ENCODE measurements at regions not wholly inside any gene's neighbourhood (a gene's known extent, or its start where the extent isn't known, plus 50 kb on each side); places are given as distances from the start of the nearest gene placed in this dataset.

GRCh38 chr2:128788636-128789220 is 470.1 kb upstream of the HS6ST1 start:
- DNase-seq, result no peak

- DNase-seq, result no peak
Observed at GRCh38 chr2:128789221-128789620, 470.6 kb upstream of the HS6ST1 start.

- DNase-seq, result no peak
Observed at GRCh38 chr2:128789776-128790455, 471.2 kb upstream of the HS6ST1 start.

GRCh38 chr2:128790541-128791001 is 471.9 kb upstream of the HS6ST1 start:
- DNase-seq, result no peak

GRCh38 chr2:128791120-128791984 is 472.7 kb upstream of the HS6ST1 start:
- no peak for DNase-seq

GRCh38 chr2:128791985-128792320 is 473.3 kb upstream of the HS6ST1 start:
- DNase-seq, result no peak

- DNase-seq, result no peak
Observed at GRCh38 chr2:128792476-128793054, 473.9 kb upstream of the HS6ST1 start.

- no peak for DNase-seq
Observed at GRCh38 chr2:128793404-128793803, 474.7 kb upstream of the HS6ST1 start.

- DNase-seq, result no peak
Observed at GRCh38 chr2:128794285-128794684, 475.6 kb upstream of the HS6ST1 start.

GRCh38 chr2:128796321-128796720 is 477.7 kb upstream of the HS6ST1 start:
- no peak for DNase-seq

- DNase-seq, result no peak
Observed at GRCh38 chr2:128797092-128797491, 478.4 kb upstream of the HS6ST1 start.

- no peak for DNase-seq
Observed at GRCh38 chr2:128797533-128797932, 478.9 kb upstream of the HS6ST1 start.

- DNase-seq, result no peak
Observed at GRCh38 chr2:128797937-128798336, 479.3 kb upstream of the HS6ST1 start.

- no peak for DNase-seq
Observed at GRCh38 chr2:128798502-128799283, 480.0 kb upstream of the HS6ST1 start.

GRCh38 chr2:128799284-128799552 is 480.6 kb upstream of the HS6ST1 start:
- no peak for DNase-seq

- DNase-seq, result no peak
Observed at GRCh38 chr2:128799730-128800129, 481.1 kb upstream of the HS6ST1 start.

GRCh38 chr2:128801576-128801975 is 482.9 kb upstream of the HS6ST1 start:
- no peak for DNase-seq

- DNase-seq, result no peak
Observed at GRCh38 chr2:128803222-128803621, 484.6 kb upstream of the HS6ST1 start.

GRCh38 chr2:128805237-128805636 is 486.6 kb upstream of the HS6ST1 start:
- DNase-seq, result no peak

GRCh38 chr2:128805918-128806317 is 487.2 kb upstream of the HS6ST1 start:
- no peak for DNase-seq

- DNase-seq, result no peak
Observed at GRCh38 chr2:128807317-128807716, 488.6 kb upstream of the HS6ST1 start.

GRCh38 chr2:128808462-128809258 is 490.0 kb upstream of the HS6ST1 start:
- DNase-seq, result no peak

All from activated CD4-positive, alpha-beta T cell treated with anti-CD3 and anti-CD28 coated beads, Interleukin-2, amount 50 U/mL, for 1 hour (primary cell).